Neuronal stem cell (in vitro differentiated cells): ENCODE measurements at regions not wholly inside any gene's neighbourhood (a gene's known extent, or its start where the extent isn't known, plus 50 kb on each side); places are given as distances from the start of the nearest gene placed in this dataset.

ENCODE experiments used
- DNase-seq: peaks from one replicate; pipeline ENCODE4 v3.0.0-alpha.2; 2013; ENCODE audit warnings: low spot score
- H2AFZ ChIP-seq: one replicate; pipeline ENCODE4 v1.6.1; 2013; ENCODE audit warnings: mild to moderate bottlenecking, low read length, inconsistent platforms
- H2AK5ac ChIP-seq: 2 replicates; pipeline ENCODE4 v1.6.1; 2013; ENCODE audit warnings: low read depth, mild to moderate bottlenecking, inconsistent platforms, low read length, moderate library complexity, mixed read lengths
- H2BK120ac ChIP-seq: 2 replicates; pipeline ENCODE4 v1.6.1; 2013; ENCODE audit warnings: low read depth, mild to moderate bottlenecking, inconsistent platforms, low read length, moderate library complexity, mixed read lengths
- H2BK12ac ChIP-seq: one replicate; pipeline ENCODE4 v1.6.1; 2013; ENCODE audit warnings: low read length, inconsistent platforms
- H2BK15ac ChIP-seq: 2 replicates; pipeline ENCODE4 v1.6.1; 2013; ENCODE audit warnings: mild to moderate bottlenecking, low read length, inconsistent platforms, mixed read lengths
- H2BK5ac ChIP-seq: one replicate; pipeline ENCODE4 v1.6.1; 2013; ENCODE audit warnings: inconsistent platforms, mild to moderate bottlenecking, low read length, moderate library complexity
- H3K14ac ChIP-seq: one replicate; pipeline ENCODE4 v1.6.1; 2013; ENCODE audit warnings: low read length, inconsistent platforms
- H3K18ac ChIP-seq: 2 replicates; pipeline ENCODE4 v1.6.1; 2013; ENCODE audit warnings: low read length, inconsistent platforms
- H3K23ac ChIP-seq: 2 replicates; pipeline ENCODE4 v1.6.1; 2013; ENCODE audit warnings: low read depth, mild to moderate bottlenecking, mixed read lengths, low read length, inconsistent platforms; ENCODE audit not compliant: poor library complexity
- H3K27ac ChIP-seq: replicated peaks from 3 replicates; pipeline ENCODE4 v1.5.1; 2013; ENCODE audit warnings: low read length, inconsistent platforms
- H3K27me3 ChIP-seq, 3 experiments: 2 replicates each; pipeline ENCODE4 v1.6.1; 2013; ENCODE audit warnings: low read length in 3 of 3, mild to moderate bottlenecking in 2 of 3, inconsistent platforms in 1 of 3, low read depth in 1 of 3, mixed read lengths in 1 of 3, moderate library complexity in 1 of 3; ENCODE audit not compliant: control insufficient read depth in 3 of 3, insufficient read depth in 3 of 3
- H3K36me3 ChIP-seq, 2 donors: replicated peaks in 1 of 2; 2 replicates each; pipeline ENCODE4 v1.6.1; 2013; ENCODE audit warnings: low read length in 2 of 2; ENCODE audit not compliant: control insufficient read depth in 2 of 2, insufficient read depth in 2 of 2
- H3K4ac ChIP-seq: 2 replicates; pipeline ENCODE4 v1.6.1; 2013; ENCODE audit warnings: inconsistent platforms, mild to moderate bottlenecking, low read length, moderate library complexity
- H3K4me1 ChIP-seq, 2 donors: 1 replicate in 1 of 2; 2 replicates in 1 of 2; pipeline ENCODE4 v1.6.1; 2013; ENCODE audit warnings: low read length in 2 of 2, low read depth in 1 of 2; ENCODE audit not compliant: control insufficient read depth in 2 of 2, insufficient read depth in 1 of 2
- H3K4me2 ChIP-seq: one replicate; pipeline ENCODE4 v1.6.1; 2013; ENCODE audit warnings: mild to moderate bottlenecking, low read length, inconsistent platforms; ENCODE audit not compliant: insufficient read depth, poor library complexity, severe bottlenecking
- H3K4me3 ChIP-seq, 2 donors: 2 replicates each; pipeline ENCODE4 v1.5.1; 2013; ENCODE audit warnings: low read length in 2 of 2, mild to moderate bottlenecking in 2 of 2, inconsistent platforms in 1 of 2, moderate library complexity in 1 of 2
- H3K79me1 ChIP-seq: one replicate; pipeline ENCODE4 v1.6.1; 2013; ENCODE audit warnings: low read depth, mild to moderate bottlenecking, inconsistent platforms, low read length, moderate library complexity
- H3K9ac ChIP-seq: one replicate; pipeline ENCODE4 v1.6.1; 2013; ENCODE audit warnings: mild to moderate bottlenecking, low read depth, low read length, inconsistent platforms; ENCODE audit not compliant: poor library complexity
- H3K9me3 ChIP-seq, 2 donors: replicated peaks in 1 of 2; 2 replicates each; pipeline versions ENCODE3 to v1.6.1; 2013; ENCODE audit warnings: low read length in 2 of 2, mild to moderate bottlenecking in 2 of 2, inconsistent platforms in 1 of 2, low read depth in 1 of 2, mixed read lengths in 1 of 2, moderate library complexity in 1 of 2; ENCODE audit not compliant: control insufficient read depth in 2 of 2, insufficient read depth in 1 of 2
- H4K8ac ChIP-seq: one replicate; pipeline ENCODE4 v1.6.1; 2013; ENCODE audit warnings: low read depth, mild to moderate bottlenecking, inconsistent platforms, low read length, moderate library complexity
- H4K91ac ChIP-seq: one replicate; pipeline ENCODE4 v1.6.1; 2013; ENCODE audit warnings: low read length, low read depth, mild to moderate bottlenecking, inconsistent platforms; ENCODE audit not compliant: poor library complexity
- WGBS, 2 donors: extraction: QIAGEN DNeasy Blood & Tissue Kit; methylation state at CpG; one replicate each; pipeline ENCODE4 v1.1.7; 2013; ENCODE audit warnings: missing lambda C conversion rate in 2 of 2, mixed read lengths in 1 of 2; ENCODE audit not compliant: insufficient read length in 2 of 2, insufficient replicate concordance in 1 of 2; ENCODE audit errors: extremely low coverage in 2 of 2; 5-methylcytosine and 5-hydroxymethylcytosine counted together

DNA sequence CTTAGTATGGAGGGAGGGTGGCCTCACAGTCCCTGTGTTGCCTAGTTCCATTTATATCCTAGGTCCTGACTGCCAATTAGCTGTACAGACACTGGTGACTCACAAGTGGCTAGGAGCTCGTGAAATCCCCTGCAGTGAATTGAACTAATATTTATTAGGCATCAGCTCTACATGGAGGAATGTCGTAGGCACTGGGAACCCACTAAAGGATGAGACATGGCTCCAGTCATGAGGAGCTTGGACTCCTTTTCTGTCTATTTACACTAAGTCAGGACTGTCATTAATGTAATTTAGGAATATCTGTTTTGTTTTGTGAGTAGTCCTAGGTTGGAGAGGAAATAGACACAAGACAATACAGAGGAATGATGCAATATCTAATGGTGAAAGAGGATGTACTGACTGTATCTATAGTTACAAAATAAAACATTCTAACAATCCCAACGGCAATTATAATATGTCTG is 67.7 kb downstream of the MID1IP1 start:
- Histone ChIP-seq H2AFZ (no peak overlapping the region), H3K4me1 (peaks cover 0 to 4% of the 10 kb centered on the region in 2 donors), H3K23ac (no peak overlapping the region), H3K4me3 (no peak overlapping the region), H3K4ac (no peak overlapping the region), H3K18ac (no peak overlapping the region), H2BK5ac (no peak overlapping the region), H4K8ac (no peak overlapping the region), H2BK15ac (no peak overlapping the region), H4K91ac (no peak overlapping the region), H3K9me3 (no peaks in the 10 kb centered on the region), H3K27ac (no peak overlapping the region), H3K4me2 (no peak overlapping the region), H2BK120ac (no peak overlapping the region), H3K14ac (no peak overlapping the region), H3K9ac (no peak overlapping the region), H2AK5ac (no peak overlapping the region), H3K27me3 (no peaks in the 10 kb centered on the region), H3K36me3 (no peaks in the 10 kb centered on the region), H2BK12ac (no peak overlapping the region), H3K79me1 (no peaks in the 10 kb centered on the region)
- DNase-seq, result no peak
- no CpG with 5 or more reads among the region's 3 CpGs for WGBS, 2 donors

DNA sequence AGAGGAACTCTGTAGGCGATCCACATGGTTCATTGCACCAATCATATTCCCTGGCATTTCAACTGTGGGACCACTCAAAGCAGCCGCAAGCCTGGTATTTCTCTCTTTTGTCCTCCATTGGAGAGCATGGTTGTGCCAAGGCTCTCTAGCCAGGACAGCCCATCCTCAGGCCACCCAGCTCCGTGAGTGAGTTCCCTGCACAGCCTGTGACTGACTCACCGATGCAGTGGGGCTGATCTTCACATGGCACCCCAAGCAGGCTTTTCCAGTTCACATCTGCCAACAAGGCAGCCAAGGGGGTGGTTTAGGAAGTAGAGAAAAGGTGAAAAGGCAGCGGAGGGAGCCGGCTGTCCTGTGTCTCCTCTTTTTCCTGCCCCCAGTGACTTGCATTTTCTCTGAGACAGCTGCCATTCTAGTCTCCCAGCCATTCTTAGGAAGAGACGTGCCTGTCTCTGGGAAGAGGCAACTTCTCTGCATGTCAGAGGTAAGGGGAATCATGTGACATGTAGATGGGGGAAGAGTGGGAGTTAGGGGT is 69.2 kb downstream of the MID1IP1 start:
- Histone ChIP-seq H2BK120ac (no peak overlapping the region), H3K18ac (no peak overlapping the region), H3K4me3 (no peak overlapping the region), H3K79me1 (no peaks in the 10 kb centered on the region), H3K36me3 (no peaks in the 10 kb centered on the region), H3K27me3 (no peaks in the 10 kb centered on the region), H4K91ac (no peak overlapping the region), H2BK12ac (no peak overlapping the region), H3K27ac (no peak overlapping the region), H2BK5ac (no peak overlapping the region), H3K9me3 (no peaks in the 10 kb centered on the region), H2BK15ac (no peak overlapping the region), H3K14ac (no peak overlapping the region), H3K4me1 (peaks cover 0 to 4% of the 10 kb centered on the region in 2 donors), H2AK5ac (no peak overlapping the region), H4K8ac (no peak overlapping the region), H2AFZ (peak overlapping the region; percentile 77), H3K4ac (no peak overlapping the region), H3K4me2 (no peak overlapping the region), H3K23ac (no peak overlapping the region), H3K9ac (no peak overlapping the region)
- no CpG with 5 or more reads among the region's 7 CpGs for WGBS, 2 donors
- no peak for DNase-seq

DNA sequence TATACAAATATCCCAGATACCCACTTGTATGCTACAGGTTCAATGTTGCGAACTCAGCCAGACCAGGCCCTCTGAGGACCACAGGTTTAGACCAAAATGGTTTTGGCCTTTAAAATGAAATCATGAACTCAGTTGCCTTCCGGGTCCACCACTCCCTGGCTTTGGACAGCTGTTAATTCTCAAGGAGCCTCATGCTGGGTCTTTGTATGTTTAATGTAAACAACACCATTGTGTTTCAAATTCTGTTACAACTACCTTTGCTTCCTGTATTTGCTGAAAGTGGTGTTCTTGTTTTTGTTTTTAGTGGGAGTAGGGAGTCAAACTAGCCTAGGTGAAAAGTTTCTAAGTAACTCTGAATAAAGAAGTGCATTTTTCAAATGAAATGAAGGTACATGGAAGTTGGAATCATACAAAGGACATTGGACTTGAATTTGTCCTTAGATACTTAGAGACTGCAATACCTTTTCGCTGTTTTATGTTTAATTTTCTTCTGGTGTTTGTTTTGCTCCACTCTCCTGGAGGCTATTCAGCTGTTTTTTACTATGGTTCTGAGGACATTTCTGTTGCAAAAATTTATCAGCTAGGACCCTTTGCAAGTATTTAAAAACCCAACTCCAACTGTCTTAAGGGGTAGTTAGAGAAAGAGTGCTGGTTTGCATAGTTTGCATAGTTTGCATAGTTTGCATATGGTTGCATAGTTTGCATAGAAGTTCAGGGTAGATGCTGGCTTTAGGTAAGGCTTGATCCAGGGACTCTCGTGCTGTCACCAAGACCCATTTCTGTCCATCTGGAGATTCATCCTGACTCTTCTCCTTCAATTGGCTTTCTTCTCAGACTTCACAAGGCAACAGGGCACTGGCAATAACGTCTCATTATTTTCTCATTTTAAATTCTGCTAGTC is 70.1 kb downstream of the MID1IP1 start:
- Histone ChIP-seq H3K4me3 (no peak overlapping the region), H2AFZ (peak overlapping the region; percentile 77), H3K23ac (no peak overlapping the region), H4K91ac (no peak overlapping the region), H2BK120ac (no peak overlapping the region), H2BK15ac (no peak overlapping the region), H3K4me1 (peaks cover 0 to 4% of the 10 kb centered on the region in 2 donors), H3K9ac (no peak overlapping the region), H3K14ac (no peak overlapping the region), H2AK5ac (no peak overlapping the region), H3K79me1 (no peaks in the 10 kb centered on the region), H4K8ac (no peak overlapping the region), H3K27ac (no peak overlapping the region), H2BK12ac (no peak overlapping the region), H3K4ac (no peak overlapping the region), H3K9me3 (no peaks in the 10 kb centered on the region), H3K36me3 (no peaks in the 10 kb centered on the region), H3K4me2 (no peak overlapping the region), H2BK5ac (no peak overlapping the region), H3K27me3 (no peaks in the 10 kb centered on the region), H3K18ac (no peak overlapping the region)
- DNase-seq, result no peak
- no CpG with 5 or more reads among the region's 5 CpGs for WGBS, 2 donors

DNA sequence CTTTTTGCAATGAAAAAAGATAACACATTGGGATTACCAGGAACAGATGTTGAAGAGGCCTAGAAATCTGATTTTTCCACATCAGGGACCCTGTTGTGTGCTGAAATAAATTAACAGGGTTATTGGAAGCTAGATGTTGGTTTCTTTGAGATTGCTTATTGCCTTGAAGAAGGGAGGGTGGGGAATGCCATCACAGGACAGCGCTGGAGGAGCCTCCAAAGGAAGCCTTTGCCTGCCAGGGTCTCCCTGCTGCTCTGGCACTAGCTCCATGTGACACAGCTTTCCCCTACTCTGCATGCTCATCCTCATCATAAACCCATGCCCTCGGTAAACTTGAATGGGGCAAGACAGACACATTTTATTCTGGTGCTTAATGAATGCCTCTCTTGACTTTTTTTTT is 76.1 kb downstream of the MID1IP1 start:
- Histone ChIP-seq H3K4ac (no peak overlapping the region), H2AK5ac (no peak overlapping the region), H3K9me3 (no peaks in the 10 kb centered on the region), H3K4me2 (no peak overlapping the region), H3K23ac (no peak overlapping the region), H2AFZ (no peak overlapping the region), H3K27me3 (no peaks in the 10 kb centered on the region), H3K36me3 (no peaks in the 10 kb centered on the region), H2BK5ac (no peak overlapping the region), H2BK120ac (no peak overlapping the region), H3K4me3 (no peak overlapping the region), H3K79me1 (no peaks in the 10 kb centered on the region), H3K14ac (no peak overlapping the region), H3K18ac (no peak overlapping the region), H4K8ac (no peak overlapping the region), H4K91ac (no peak overlapping the region), H2BK15ac (no peak overlapping the region), H3K9ac (no peak overlapping the region), H2BK12ac (no peak overlapping the region), H3K4me1 (no peaks in the 10 kb centered on the region), H3K27ac (no peak overlapping the region)
- WGBS, 2 donors, result no CpG with 5 or more reads among the region's 2 CpGs
- DNase-seq, result no peak
